Stimulated activated CD4-positive, alpha-beta T cell treated with anti-CD3 and anti-CD28 coated beads, Interleukin-1b, Interleukin-23, amount 100 ng/mL, for 24 hours (primary cell): ENCODE measurements at regions not wholly inside any gene's neighbourhood (a gene's known extent, or its start where the extent isn't known, plus 50 kb on each side); places are given as distances from the start of the nearest gene placed in this dataset.
"Not testable (repeated sequence)": the region's sequence is repeated elsewhere in the genome, so short reads cannot be mapped to it uniquely, and the experiment has no call there.

Source experiments
- DNase-seq, 4 experiments: peaks; one replicate each; pipeline ENCODE4 v3.0.0-alpha.2; 2020; ENCODE audit warnings: low read depth in 4 of 4, low spot score in 1 of 4

- no peak for DNase-seq
These were observed 51.9 kb upstream of the TCERG1L start for GRCh38 chr10:131363416-131363815.

GRCh38 chr10:131371571-131371970 is 60.0 kb upstream of the TCERG1L start:
- no peak for DNase-seq

- no peak for DNase-seq
These were observed 70.1 kb upstream of the TCERG1L start for GRCh38 chr10:131381576-131381975.

GRCh38 chr10:131385161-131385872 is 73.8 kb upstream of the TCERG1L start:
- not testable (repeated sequence) for DNase-seq

- no peak for DNase-seq
These were observed 75.6 kb upstream of the TCERG1L start for GRCh38 chr10:131387018-131387529.

GRCh38 chr10:131391936-131392335 is 80.4 kb upstream of the TCERG1L start:
- no peak for DNase-seq

GRCh38 chr10:131396121-131397050 is 84.9 kb upstream of the TCERG1L start:
- DNase-seq: no peak

- no peak for DNase-seq
These were observed 86.6 kb upstream of the TCERG1L start for GRCh38 chr10:131398166-131398565.

GRCh38 chr10:131399981-131400380 is 88.5 kb upstream of the TCERG1L start:
- no peak for DNase-seq

GRCh38 chr10:131400513-131400912 is 89.0 kb upstream of the TCERG1L start:
- DNase-seq: no peak

- no peak for DNase-seq
These were observed 91.5 kb upstream of the TCERG1L start for GRCh38 chr10:131402771-131403650.

- DNase-seq: no peak
These were observed 92.4 kb upstream of the TCERG1L start for GRCh38 chr10:131403936-131404335.

GRCh38 chr10:131404886-131405285 is 93.4 kb upstream of the TCERG1L start:
- DNase-seq: no peak

- DNase-seq: no peak
These were observed 95.3 kb upstream of the TCERG1L start for GRCh38 chr10:131406676-131407392.

GRCh38 chr10:131418681-131419080 is 107.2 kb upstream of the TCERG1L start:
- no peak for DNase-seq

- DNase-seq: no peak
These were observed 108.3 kb upstream of the TCERG1L start for GRCh38 chr10:131419797-131420196.

- no peak for DNase-seq
These were observed 109.3 kb upstream of the TCERG1L start for GRCh38 chr10:131420867-131421266.

- no peak for DNase-seq
These were observed 109.9 kb upstream of the TCERG1L start for GRCh38 chr10:131421381-131421780.

- DNase-seq: no peak
These were observed 111.2 kb upstream of the TCERG1L start for GRCh38 chr10:131422731-131423130.

- no peak for DNase-seq
These were observed 112.5 kb upstream of the TCERG1L start for GRCh38 chr10:131424053-131424452.
